ENCODE measurements at regions not wholly inside any gene's neighbourhood (a gene's known extent, or its start where the extent isn't known, plus 50 kb on each side); places are given as distances from the start of the nearest gene placed in this dataset.

DNA sequence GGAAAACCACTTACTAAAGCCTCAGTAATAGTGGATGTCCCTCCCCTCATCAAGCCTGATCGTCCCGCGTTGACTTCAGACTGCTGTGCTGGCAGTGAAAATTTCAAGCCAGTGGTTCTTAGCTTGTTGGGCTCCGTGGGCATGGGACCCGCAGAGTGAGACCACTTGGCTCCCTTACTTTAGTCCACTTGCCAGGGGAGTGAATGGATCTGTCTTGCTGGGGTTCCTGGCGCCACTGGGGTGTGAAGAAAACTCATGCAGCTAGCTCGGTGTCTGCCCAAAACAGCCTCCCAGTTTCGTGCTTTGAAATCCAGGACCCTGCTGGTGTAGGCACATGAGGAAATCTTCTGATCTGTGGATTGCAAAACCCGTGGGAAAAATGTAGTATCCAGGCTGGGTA, 480.0 kb upstream of the IZUMO3 start:
- H3K9me3 ChIP-seq (ENCODE audit: control insufficient read depth in 1 of 2, insufficient read depth in 1 of 2, low read length in 2 of 2): peaks cover 15 to 21% of the 10 kb centered on the region in 2 experiments
- Mint-ChIP-seq H3K27me3 (no peaks in the 10 kb centered on the region), H3K27ac (no peak overlapping the region), H3K4me3 (no peak overlapping the region), H3K36me3 (ENCODE audit: low read depth) (no peaks in the 10 kb centered on the region), H3K9me3 (peaks cover 21% of the 10 kb centered on the region), H3K4me1 (ENCODE audit: low read depth) (no peaks in the 10 kb centered on the region)
- POLR2A ChIA-PET: no interaction called here
- H3K36me3 ChIP-seq (ENCODE audit: insufficient read depth, low read length): no peaks in the 10 kb centered on the region
- ATAC-seq (ENCODE audit: poor library complexity): no peak
- no peak overlapping the region for H3K4me3 ChIP-seq (ENCODE audit: low read length)
- TF ChIP-seq, protein P1, sequence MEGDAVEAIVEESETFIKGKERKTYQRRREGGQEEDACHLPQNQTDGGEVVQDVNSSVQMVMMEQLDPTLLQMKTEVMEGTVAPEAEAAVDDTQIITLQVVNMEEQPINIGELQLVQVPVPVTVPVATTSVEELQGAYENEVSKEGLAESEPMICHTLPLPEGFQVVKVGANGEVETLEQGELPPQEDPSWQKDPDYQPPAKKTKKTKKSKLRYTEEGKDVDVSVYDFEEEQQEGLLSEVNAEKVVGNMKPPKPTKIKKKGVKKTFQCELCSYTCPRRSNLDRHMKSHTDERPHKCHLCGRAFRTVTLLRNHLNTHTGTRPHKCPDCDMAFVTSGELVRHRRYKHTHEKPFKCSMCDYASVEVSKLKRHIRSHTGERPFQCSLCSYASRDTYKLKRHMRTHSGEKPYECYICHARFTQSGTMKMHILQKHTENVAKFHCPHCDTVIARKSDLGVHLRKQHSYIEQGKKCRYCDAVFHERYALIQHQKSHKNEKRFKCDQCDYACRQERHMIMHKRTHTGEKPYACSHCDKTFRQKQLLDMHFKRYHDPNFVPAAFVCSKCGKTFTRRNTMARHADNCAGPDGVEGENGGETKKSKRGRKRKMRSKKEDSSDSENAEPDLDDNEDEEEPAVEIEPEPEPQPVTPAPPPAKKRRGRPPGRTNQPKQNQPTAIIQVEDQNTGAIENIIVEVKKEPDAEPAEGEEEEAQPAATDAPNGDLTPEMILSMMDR (IDR thresholded peaks at IDR 0.05): no peak
- CTCF ChIA-PET: no interaction called here
- H3K4me1 ChIP-seq (ENCODE audit: insufficient read depth, low read length): no peaks in the 10 kb centered on the region
- H3K27ac ChIP-seq (ENCODE audit: low read depth in 1 of 2, low read length in 2 of 2): no peak overlapping the region
- no peak for DNase-seq
- H3K27me3 ChIP-seq (ENCODE audit: control insufficient read depth in 1 of 2, insufficient read depth in 2 of 2, low read length in 2 of 2): no peaks in the 10 kb centered on the region
- intact Hi-C loops (cut with DNase I, micrococcal nuclease): no loop called here

DNA sequence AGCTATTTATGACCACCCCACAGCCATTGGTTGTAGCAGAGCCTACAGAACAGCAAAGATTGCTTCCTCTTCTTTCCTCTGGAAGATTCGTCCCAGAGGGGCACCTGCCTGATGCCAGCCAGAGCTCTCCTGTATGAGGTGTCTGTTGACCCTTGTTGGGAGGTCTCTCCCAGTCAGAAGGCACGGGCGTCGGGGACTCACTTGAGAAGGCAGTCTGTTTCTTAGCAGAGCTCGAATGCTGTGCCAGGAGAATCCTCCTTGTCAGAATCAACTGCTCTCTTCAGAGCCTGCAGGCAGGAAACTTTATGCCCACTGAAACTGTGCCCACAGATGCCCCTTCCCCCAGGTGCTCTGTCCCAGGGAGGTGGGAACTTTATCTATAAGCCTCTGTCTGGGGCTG, 479.5 kb upstream of the IZUMO3 start:
- Histone ChIP-seq H3K4me3 (ENCODE audit: low read length) (no peak overlapping the region), H3K9me3 (ENCODE audit: control insufficient read depth in 1 of 2, insufficient read depth in 1 of 2, low read length in 2 of 2) (peaks cover 15 to 21% of the 10 kb centered on the region in 2 experiments), H3K36me3 (ENCODE audit: insufficient read depth, low read length) (no peaks in the 10 kb centered on the region), H3K27me3 (ENCODE audit: control insufficient read depth in 1 of 2, insufficient read depth in 2 of 2, low read length in 2 of 2) (no peaks in the 10 kb centered on the region), H3K27ac (ENCODE audit: low read depth in 1 of 2, low read length in 2 of 2) (no peak overlapping the region), H3K4me1 (ENCODE audit: insufficient read depth, low read length) (no peaks in the 10 kb centered on the region)
- Mint-ChIP-seq H3K27me3 (no peaks in the 10 kb centered on the region), H3K9me3 (peaks cover 22% of the 10 kb centered on the region), H3K36me3 (ENCODE audit: low read depth) (no peaks in the 10 kb centered on the region), H3K4me3 (no peak overlapping the region), H3K4me1 (ENCODE audit: low read depth) (no peaks in the 10 kb centered on the region), H3K27ac (no peak overlapping the region)
- ChIA-PET CTCF (no interaction called here), POLR2A (no interaction called here)
- ATAC-seq (ENCODE audit: poor library complexity) (no peak), DNase-seq (no peak)
- intact Hi-C loops (cut with DNase I, micrococcal nuclease): no loop called here
- TF ChIP-seq, protein P1 (IDR thresholded peaks at IDR 0.05): no peak

DNA sequence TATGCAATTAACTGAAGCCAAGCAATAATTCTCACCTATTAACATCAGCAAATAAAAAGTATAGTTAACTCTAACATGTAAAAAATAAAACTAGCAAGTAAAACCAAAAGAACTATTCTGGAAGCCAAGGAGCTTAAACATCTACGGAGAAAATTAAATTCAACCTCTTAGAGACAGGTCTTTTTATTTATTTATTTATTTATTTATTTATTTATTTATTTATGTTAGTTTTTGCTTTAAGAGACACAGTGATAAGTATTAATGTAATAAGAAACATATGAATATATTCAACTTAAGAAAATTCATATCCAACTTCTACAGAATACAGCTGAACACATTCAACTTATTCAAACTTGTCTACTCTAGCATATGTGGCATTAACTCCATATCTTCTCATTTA, 472.1 kb upstream of the IZUMO3 start:
- Mint-ChIP-seq H3K9me3 (peaks cover 19% of the 10 kb centered on the region), H3K27ac (no peak overlapping the region), H3K27me3 (no peaks in the 10 kb centered on the region), H3K4me3 (no peak overlapping the region), H3K36me3 (ENCODE audit: low read depth) (no peaks in the 10 kb centered on the region), H3K4me1 (ENCODE audit: low read depth) (no peaks in the 10 kb centered on the region)
- POLR2A ChIA-PET: no interaction called here
- intact Hi-C loops (cut with DNase I, micrococcal nuclease): no loop called here
- CTCF ChIA-PET: no interaction called here
- no peaks in the 10 kb centered on the region for H3K4me1 ChIP-seq (ENCODE audit: insufficient read depth, low read length)
- DNase-seq (no peak), ATAC-seq (ENCODE audit: poor library complexity) (no peak)
- H3K4me3 ChIP-seq (ENCODE audit: low read length): no peak overlapping the region
- TF ChIP-seq, protein P1 (IDR thresholded peaks at IDR 0.05): no peak
- no peak overlapping the region for H3K27ac ChIP-seq (ENCODE audit: low read depth in 1 of 2, low read length in 2 of 2)
- H3K9me3 ChIP-seq (ENCODE audit: control insufficient read depth in 1 of 2, insufficient read depth in 1 of 2, low read length in 2 of 2): peaks cover 0 to 3% of the 10 kb centered on the region in 2 experiments
- H3K36me3 ChIP-seq (ENCODE audit: insufficient read depth, low read length): no peaks in the 10 kb centered on the region
- no peaks in the 10 kb centered on the region for H3K27me3 ChIP-seq (ENCODE audit: control insufficient read depth in 1 of 2, insufficient read depth in 2 of 2, low read length in 2 of 2)

Data from CD4-positive, alpha-beta T cell (primary cell).